Nephron progenitor cell (in vitro differentiated cells): ENCODE measurements at regions not wholly inside any gene's neighbourhood (a gene's known extent, or its start where the extent isn't known, plus 50 kb on each side); places are given as distances from the start of the nearest gene placed in this dataset.

Source experiments
- DNase-seq: peaks from one replicate; pipeline ENCODE4 v3.0.0; 2021
- H3K27ac Mint-ChIP-seq: 2 replicates; pipeline ENCODE4 v1.8.0; 2021; ENCODE audit warnings: mild to moderate bottlenecking, moderate library complexity, mixed read lengths
- H3K27me3 Mint-ChIP-seq: 2 replicates; pipeline ENCODE4 v1.8.0; 2021; ENCODE audit warnings: mild to moderate bottlenecking, low read depth, mixed read lengths; ENCODE audit not compliant: poor library complexity
- H3K36me3 Mint-ChIP-seq: 2 replicates; pipeline ENCODE4 v1.8.0; 2021; ENCODE audit warnings: low read depth, mixed read lengths
- H3K4me1 Mint-ChIP-seq: 2 replicates; pipeline ENCODE4 v1.8.0; 2021; ENCODE audit warnings: mixed read lengths
- H3K4me3 Mint-ChIP-seq: 2 replicates; pipeline ENCODE4 v1.8.0; 2021; ENCODE audit warnings: mild to moderate bottlenecking, moderate library complexity, mixed read lengths
- H3K9me3 Mint-ChIP-seq: 2 replicates; pipeline ENCODE4 v1.8.0; 2021; ENCODE audit warnings: mild to moderate bottlenecking, moderate library complexity, mixed read lengths
- CTCF ChIP-seq: fragments of 200-600 bp; sonication (generic); IDR thresholded peaks from 2 replicates; pipeline ENCODE4 v1.5.0; 2021; ENCODE audit warnings: antibody characterized with exemption

GRCh38 chr4:171025343-171025742, 787.9 kb upstream of the GALNTL6 start:
- Mint-ChIP-seq H3K27ac (no peak overlapping the region), H3K27me3 (no peaks in the 10 kb centered on the region), H3K4me1 (no peaks in the 10 kb centered on the region), H3K9me3 (peaks cover 5% of the 10 kb centered on the region), H3K4me3 (no peak overlapping the region), H3K36me3 (no peaks in the 10 kb centered on the region)
- TF ChIP-seq CTCF, result no peak
- no peak for DNase-seq

- no peak for DNase-seq
- no peak for TF ChIP-seq CTCF
- peaks cover 5% of the 10 kb centered on the region for H3K9me3 Mint-ChIP-seq
- H3K27me3 Mint-ChIP-seq, result no peaks in the 10 kb centered on the region
- no peak overlapping the region for H3K27ac Mint-ChIP-seq
- no peaks in the 10 kb centered on the region for H3K4me1 Mint-ChIP-seq
- no peak overlapping the region for H3K4me3 Mint-ChIP-seq
- H3K36me3 Mint-ChIP-seq, result no peaks in the 10 kb centered on the region
Observed at GRCh38 chr4:171024720-171025303, 788.4 kb upstream of the GALNTL6 start.

GRCh38 chr4:171022824-171023230, 790.4 kb upstream of the GALNTL6 start:
- H3K9me3 Mint-ChIP-seq, result no peaks in the 10 kb centered on the region
- no peak for TF ChIP-seq CTCF
- H3K36me3 Mint-ChIP-seq, result no peaks in the 10 kb centered on the region
- DNase-seq, result no peak
- H3K4me3 Mint-ChIP-seq, result no peak overlapping the region
- no peaks in the 10 kb centered on the region for H3K27me3 Mint-ChIP-seq
- H3K27ac Mint-ChIP-seq, result no peak overlapping the region
- H3K4me1 Mint-ChIP-seq, result no peaks in the 10 kb centered on the region

GRCh38 chr4:171017593-171017992, 795.6 kb upstream of the GALNTL6 start:
- Mint-ChIP-seq H3K36me3 (no peaks in the 10 kb centered on the region), H3K4me1 (no peaks in the 10 kb centered on the region), H3K27ac (no peak overlapping the region), H3K9me3 (no peaks in the 10 kb centered on the region), H3K27me3 (no peaks in the 10 kb centered on the region), H3K4me3 (no peak overlapping the region)
- TF ChIP-seq CTCF, result no peak
- no peak for DNase-seq

- Mint-ChIP-seq H3K4me3 (no peak overlapping the region), H3K4me1 (no peaks in the 10 kb centered on the region), H3K9me3 (no peaks in the 10 kb centered on the region), H3K27ac (no peak overlapping the region), H3K27me3 (no peaks in the 10 kb centered on the region), H3K36me3 (no peaks in the 10 kb centered on the region)
- DNase-seq, result no peak
- no peak for TF ChIP-seq CTCF
Observed at GRCh38 chr4:171016145-171016544, 797.1 kb upstream of the GALNTL6 start.

- TF ChIP-seq CTCF, result no peak
- H3K36me3 Mint-ChIP-seq, result no peaks in the 10 kb centered on the region
- no peak overlapping the region for H3K27ac Mint-ChIP-seq
- no peaks in the 10 kb centered on the region for H3K4me1 Mint-ChIP-seq
- no peak overlapping the region for H3K4me3 Mint-ChIP-seq
- no peaks in the 10 kb centered on the region for H3K9me3 Mint-ChIP-seq
- no peaks in the 10 kb centered on the region for H3K27me3 Mint-ChIP-seq
- no peak for DNase-seq
Observed at GRCh38 chr4:171015441-171015840, 797.8 kb upstream of the GALNTL6 start.
